MM.1S (cell line): ENCODE measurements at regions not wholly inside any gene's neighbourhood (a gene's known extent, or its start where the extent isn't known, plus 50 kb on each side); places are given as distances from the start of the nearest gene placed in this dataset.

Source experiments
- DNase-seq: peaks from one replicate; pipeline ENCODE4 v3.0.0-alpha.2; 2015
- H2AFZ ChIP-seq: fragments of 300-600 bp; sonication (generic); 2 replicates; pipeline ENCODE4 v1.6.0; 2016; ENCODE audit warnings: antibody characterized with exemption, low read length
- H3F3A ChIP-seq: fragments of 300-600 bp; sonication (generic); 2 replicates; pipeline ENCODE4 v1.6.1; 2016; ENCODE audit warnings: mild to moderate bottlenecking, antibody characterized with exemption, low read length, moderate library complexity, mixed read lengths; ENCODE audit not compliant: insufficient read depth
- H3K27ac ChIP-seq: fragments of 300-600 bp; sonication (generic); 2 replicates; pipeline ENCODE4 v1.5.1; 2016; ENCODE audit warnings: mild to moderate bottlenecking, low read length
- H3K27me3 ChIP-seq: fragments of 300-600 bp; sonication (generic); replicated peaks from 2 replicates; pipeline ENCODE4 v1.6.0; 2016; ENCODE audit warnings: low read length; ENCODE audit not compliant: insufficient read depth
- H3K36me3 ChIP-seq: fragments of 300-600 bp; sonication (generic); replicated peaks from 2 replicates; pipeline ENCODE4 v1.6.1; 2016; ENCODE audit warnings: mild to moderate bottlenecking, low read length, mixed read lengths; ENCODE audit not compliant: insufficient read depth
- H3K4me1 ChIP-seq: fragments of 300-600 bp; sonication (generic); 2 replicates; pipeline ENCODE4 v1.6.1; 2016; ENCODE audit warnings: low read length, mixed read lengths
- H3K4me2 ChIP-seq: fragments of 300-600 bp; sonication (generic); 2 replicates; pipeline ENCODE4 v1.6.0; 2016; ENCODE audit warnings: low read depth, low read length
- H3K4me3 ChIP-seq: fragments of 300-600 bp; sonication (generic); 2 replicates; pipeline ENCODE4 v1.5.1; 2016; ENCODE audit warnings: low read length, mixed read lengths
- H3K79me2 ChIP-seq: fragments of 300-600 bp; sonication (generic); 2 replicates; pipeline ENCODE4 v1.6.1; 2016; ENCODE audit warnings: mixed run types, low read length, mixed read lengths
- H3K9ac ChIP-seq: fragments of 300-600 bp; sonication (generic); 2 replicates; pipeline ENCODE4 v1.6.1; 2016; ENCODE audit warnings: low read length, mixed read lengths
- H3K9me2 ChIP-seq: fragments of 300-600 bp; sonication (generic); replicated peaks from 2 replicates; pipeline ENCODE4 v1.6.1; 2016; ENCODE audit warnings: mild to moderate bottlenecking, low read length, mixed read lengths; ENCODE audit not compliant: insufficient read depth
- H3K9me3 ChIP-seq: fragments of 300-600 bp; sonication (generic); replicated peaks from 2 replicates; pipeline ENCODE4 v1.6.1; 2016; ENCODE audit warnings: mild to moderate bottlenecking, low read length, mixed read lengths; ENCODE audit not compliant: insufficient read depth
- H4K20me1 ChIP-seq: fragments of 300-600 bp; sonication (generic); 2 replicates; pipeline ENCODE4 v1.6.1; 2016; ENCODE audit warnings: mild to moderate bottlenecking, low read length, moderate library complexity, mixed read lengths; ENCODE audit not compliant: insufficient read depth
- CTCF ChIP-seq: fragments of 300-600 bp; sonication (generic); IDR thresholded peaks from 2 replicates; pipeline ENCODE4 v1.5.1; 2016; ENCODE audit warnings: antibody characterized with exemption, low read length, mixed read lengths
- EZH2 ChIP-seq: fragments of 300-600 bp; sonication (generic); optimal IDR thresholded peaks from 2 replicates; pipeline ENCODE3; 2017; ENCODE audit warnings: low read depth, mild to moderate bottlenecking, antibody characterized with exemption, low read length, mixed read lengths
- EZH2phosphoT487 ChIP-seq: fragments of 300-600 bp; sonication (generic); IDR thresholded peaks from 2 replicates; pipeline ENCODE4 v1.6.1; 2018; ENCODE audit warnings: antibody characterized with exemption, low read length

- TF ChIP-seq EZH2phosphoT487 = no peak
- TF ChIP-seq EZH2 = no peak
- no peak for TF ChIP-seq CTCF
Measured at GRCh38 chr11:25615069-25615468, 716.9 kb upstream of the ANO3 start.

GRCh38 chr11:25615841-25616240 is 716.1 kb upstream of the ANO3 start:
- H3F3A ChIP-seq = no peaks in the 10 kb centered on the region
- no peak overlapping the region for H3K27ac ChIP-seq
- H3K9me3 ChIP-seq = no peaks in the 10 kb centered on the region
- TF ChIP-seq EZH2phosphoT487 = no peak
- no peak for TF ChIP-seq EZH2
- no peak for TF ChIP-seq CTCF
- DNase-seq = no peak
- H3K36me3 ChIP-seq = no peaks in the 10 kb centered on the region
- no peaks in the 10 kb centered on the region for H3K9me2 ChIP-seq
- no peaks in the 10 kb centered on the region for H3K79me2 ChIP-seq
- H4K20me1 ChIP-seq = no peaks in the 10 kb centered on the region
- H3K27me3 ChIP-seq = no peaks in the 10 kb centered on the region
- H3K9ac ChIP-seq = no peak overlapping the region
- no peak overlapping the region for H3K4me3 ChIP-seq
- no peaks in the 10 kb centered on the region for H3K4me1 ChIP-seq
- no peak overlapping the region for H3K4me2 ChIP-seq
- H2AFZ ChIP-seq = no peak overlapping the region

More at GRCh38 chr11:25615069-25615468, 716.9 kb upstream of the ANO3 start:
- Histone ChIP-seq H3K36me3 (no peaks in the 10 kb centered on the region), H3K9me3 (no peaks in the 10 kb centered on the region), H3F3A (no peaks in the 10 kb centered on the region), H3K4me3 (no peak overlapping the region), H4K20me1 (no peaks in the 10 kb centered on the region), H2AFZ (no peak overlapping the region), H3K27me3 (no peaks in the 10 kb centered on the region), H3K79me2 (no peaks in the 10 kb centered on the region), H3K9me2 (no peaks in the 10 kb centered on the region), H3K9ac (no peak overlapping the region), H3K4me1 (no peaks in the 10 kb centered on the region), H3K4me2 (no peak overlapping the region), H3K27ac (no peak overlapping the region)
- no peak for DNase-seq

- Histone ChIP-seq H3K36me3 (no peaks in the 10 kb centered on the region), H3K4me2 (no peak overlapping the region), H3K27ac (no peak overlapping the region), H3K4me3 (no peak overlapping the region), H3K9me3 (no peaks in the 10 kb centered on the region), H3K4me1 (no peaks in the 10 kb centered on the region), H3K9me2 (no peaks in the 10 kb centered on the region), H3K9ac (no peak overlapping the region), H4K20me1 (no peaks in the 10 kb centered on the region), H3F3A (no peaks in the 10 kb centered on the region), H3K79me2 (no peaks in the 10 kb centered on the region), H3K27me3 (no peaks in the 10 kb centered on the region), H2AFZ (no peak overlapping the region)
- no peak for TF ChIP-seq EZH2
- no peak for TF ChIP-seq CTCF
- no peak for TF ChIP-seq EZH2phosphoT487
- no peak for DNase-seq
Measured at GRCh38 chr11:25625094-25625493, 706.8 kb upstream of the ANO3 start.
